ENCODE measurements at regions not wholly inside any gene's neighbourhood (a gene's known extent, or its start where the extent isn't known, plus 50 kb on each side); places are given as distances from the start of the nearest gene placed in this dataset.

DNA sequence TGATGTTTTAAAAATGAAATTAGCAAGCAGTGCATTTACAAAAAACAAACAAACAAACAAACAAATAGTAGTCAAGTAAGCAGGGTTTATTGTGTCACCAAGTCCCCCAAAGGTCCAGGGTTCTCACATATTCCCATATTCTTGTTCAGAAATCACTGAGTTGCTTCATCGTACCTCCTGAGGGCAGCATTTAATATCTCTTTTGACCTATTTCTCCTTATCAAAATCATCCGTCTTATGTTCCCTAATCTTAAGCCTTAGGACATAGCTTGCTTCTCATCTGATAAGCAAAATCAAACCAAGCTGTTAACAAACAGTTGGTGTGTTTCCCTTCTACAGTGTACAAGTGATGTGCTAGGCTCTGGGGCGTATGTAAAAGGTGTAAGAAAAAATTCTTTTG is 109.5 kb upstream of the MAN2A1 start:
- DNase-seq (ENCODE audit: low read depth), result no peak
- no peak for TF ChIP-seq CTCF (conservative IDR thresholded peaks at IDR 0.05; ENCODE audit: low read depth, low read length)
- H3K4me3 ChIP-seq (ENCODE audit: low read depth, low read length), result no peak overlapping the region

DNA sequence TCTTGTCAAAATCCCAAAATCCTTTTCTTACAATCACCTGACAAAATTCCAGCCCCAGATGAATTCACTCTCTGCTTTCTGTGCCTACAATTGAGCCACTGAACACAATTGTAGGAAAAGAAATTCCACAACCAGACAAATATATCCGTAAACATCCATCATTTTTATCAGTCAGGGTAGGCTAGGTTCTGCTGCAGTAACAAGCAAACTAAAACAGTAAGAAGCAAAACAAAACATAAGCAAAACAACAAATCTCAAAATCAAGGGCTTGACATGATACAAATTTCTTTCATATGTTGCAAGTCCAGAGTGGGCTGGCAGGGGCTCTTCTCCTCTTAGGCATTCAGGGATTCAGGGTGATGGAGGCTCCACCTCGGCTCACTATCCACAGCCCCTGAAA is 114.2 kb upstream of the MAN2A1 start:
- no peak for DNase-seq (ENCODE audit: low read depth)
- no peak for TF ChIP-seq CTCF (conservative IDR thresholded peaks at IDR 0.05; ENCODE audit: low read depth, low read length)
- H3K4me3 ChIP-seq (ENCODE audit: low read depth, low read length), result no peak overlapping the region

DNA sequence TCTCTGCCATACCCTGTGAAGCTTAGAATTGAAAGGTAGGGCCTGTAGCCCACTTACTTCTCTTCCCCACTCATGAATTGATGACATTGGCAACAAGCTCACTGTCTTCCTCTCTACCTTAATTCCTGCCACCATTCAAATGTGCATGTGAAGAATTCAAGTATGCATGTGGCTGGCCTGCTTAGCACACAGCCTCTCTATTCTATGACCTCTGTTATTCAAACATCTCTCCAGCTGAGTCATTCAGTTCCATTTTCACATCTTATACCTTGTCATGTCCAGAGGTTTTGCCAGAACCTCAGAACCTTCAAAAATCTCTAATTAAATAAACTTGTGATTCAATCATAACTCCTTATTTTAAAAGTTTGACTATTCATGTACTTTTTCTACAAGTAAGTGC is 114.7 kb upstream of the MAN2A1 start:
- H3K4me3 ChIP-seq (ENCODE audit: low read depth, low read length), result no peak overlapping the region
- DNase-seq (ENCODE audit: low read depth), result no peak
- no peak for TF ChIP-seq CTCF (conservative IDR thresholded peaks at IDR 0.05; ENCODE audit: low read depth, low read length)

GRCh38 chr5:109573766-109574165 is 116.0 kb upstream of the MAN2A1 start:
- no peak for DNase-seq (ENCODE audit: low read depth)
- H3K4me3 ChIP-seq (ENCODE audit: low read depth, low read length), result no peak overlapping the region
- no peak for TF ChIP-seq CTCF (conservative IDR thresholded peaks at IDR 0.05; ENCODE audit: low read depth, low read length)

GRCh38 chr5:109573256-109573655 is 116.5 kb upstream of the MAN2A1 start:
- TF ChIP-seq CTCF (conservative IDR thresholded peaks at IDR 0.05; ENCODE audit: low read depth, low read length), result no peak
- DNase-seq (ENCODE audit: low read depth), result no peak
- no peak overlapping the region for H3K4me3 ChIP-seq (ENCODE audit: low read depth, low read length)

- H3K4me3 ChIP-seq (ENCODE audit: low read depth, low read length), result no peak overlapping the region
- no peak for DNase-seq (ENCODE audit: low read depth)
- no peak for TF ChIP-seq CTCF (conservative IDR thresholded peaks at IDR 0.05; ENCODE audit: low read depth, low read length)
Observed at GRCh38 chr5:109571785-109572184, 117.9 kb upstream of the MAN2A1 start.

DNA sequence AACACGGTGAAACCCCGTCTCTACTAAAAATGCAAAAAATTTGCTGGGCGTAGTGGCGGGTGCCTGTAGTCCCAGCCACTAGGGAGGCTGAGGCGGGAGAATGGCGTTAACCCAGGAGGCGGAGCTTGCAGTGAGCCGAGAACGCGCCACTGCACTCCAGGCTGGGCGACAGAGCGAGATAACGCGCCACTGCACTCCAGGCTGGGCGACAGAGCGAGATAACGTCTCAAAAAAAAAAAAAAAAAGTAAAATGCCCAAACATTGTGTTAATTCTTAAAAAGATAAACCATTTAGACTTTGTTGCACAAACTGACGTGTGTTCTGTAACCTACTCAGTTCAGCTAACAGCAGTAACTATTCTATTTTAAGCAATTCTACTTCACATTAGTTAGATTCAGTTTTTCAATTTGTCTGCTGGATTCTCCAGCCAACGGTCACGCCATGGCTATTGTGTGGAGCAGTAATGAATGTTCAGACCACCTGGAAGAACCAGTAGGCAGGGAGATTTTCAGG is 119.3 kb upstream of the MAN2A1 start:
- no peak for TF ChIP-seq CTCF (conservative IDR thresholded peaks at IDR 0.05; ENCODE audit: low read depth, low read length)
- DNase-seq (ENCODE audit: low read depth), result no peak
- H3K4me3 ChIP-seq (ENCODE audit: low read depth, low read length), result no peak overlapping the region

Measured in epithelial cell of proximal tubule (primary cell).